ENCODE measurements at regions not wholly inside any gene's neighbourhood (a gene's known extent, or its start where the extent isn't known, plus 50 kb on each side); places are given as distances from the start of the nearest gene placed in this dataset.

- no peaks in the 10 kb centered on the region for H3K4me1 ChIP-seq (ENCODE audit: insufficient read depth, low read length)
- no peak overlapping the region for H3K4me2 ChIP-seq (ENCODE audit: low read length)
- no TSS peak for BruUV-seq (replicated peaks)
- no peak overlapping the region for H3K9ac ChIP-seq (ENCODE audit: low read length)
- H3K9me3 ChIP-seq (ENCODE audit: low read length) = no peaks in the 10 kb centered on the region
- H3K27me3 ChIP-seq (ENCODE audit: low read length) = no peaks in the 10 kb centered on the region; the same call in 1 of the 2 replicates
- intact Hi-C loops (cut with micrococcal nuclease) = no loop called here
- no peaks in the 10 kb centered on the region for H4K20me1 ChIP-seq (ENCODE audit: low read length)
- no peak overlapping the region for H3K4me3 ChIP-seq (ENCODE audit: low read length)
- H3K9me2 ChIP-seq (replicated peaks; ENCODE audit: low read length) = no peaks in the 10 kb centered on the region
- H2AFZ ChIP-seq (ENCODE audit: low read length) = no peak overlapping the region
- no peak for ATAC-seq
- H3F3A ChIP-seq (ENCODE audit: low read length, unreplicated experiment) = no peaks in the 10 kb centered on the region
- no peak for DNase-seq
- TF ChIP-seq EZH2phosphoT487 (IDR thresholded peaks at IDR 0.05; ENCODE audit: borderline replicate concordance, low read length) (no peak), EZH2 (IDR thresholded peaks at IDR 0.05; ENCODE audit: low read length, unreplicated experiment) (no peak)
- TF ChIP-seq, protein P1, sequence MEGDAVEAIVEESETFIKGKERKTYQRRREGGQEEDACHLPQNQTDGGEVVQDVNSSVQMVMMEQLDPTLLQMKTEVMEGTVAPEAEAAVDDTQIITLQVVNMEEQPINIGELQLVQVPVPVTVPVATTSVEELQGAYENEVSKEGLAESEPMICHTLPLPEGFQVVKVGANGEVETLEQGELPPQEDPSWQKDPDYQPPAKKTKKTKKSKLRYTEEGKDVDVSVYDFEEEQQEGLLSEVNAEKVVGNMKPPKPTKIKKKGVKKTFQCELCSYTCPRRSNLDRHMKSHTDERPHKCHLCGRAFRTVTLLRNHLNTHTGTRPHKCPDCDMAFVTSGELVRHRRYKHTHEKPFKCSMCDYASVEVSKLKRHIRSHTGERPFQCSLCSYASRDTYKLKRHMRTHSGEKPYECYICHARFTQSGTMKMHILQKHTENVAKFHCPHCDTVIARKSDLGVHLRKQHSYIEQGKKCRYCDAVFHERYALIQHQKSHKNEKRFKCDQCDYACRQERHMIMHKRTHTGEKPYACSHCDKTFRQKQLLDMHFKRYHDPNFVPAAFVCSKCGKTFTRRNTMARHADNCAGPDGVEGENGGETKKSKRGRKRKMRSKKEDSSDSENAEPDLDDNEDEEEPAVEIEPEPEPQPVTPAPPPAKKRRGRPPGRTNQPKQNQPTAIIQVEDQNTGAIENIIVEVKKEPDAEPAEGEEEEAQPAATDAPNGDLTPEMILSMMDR (conservative IDR thresholded peaks at IDR 0.05; ENCODE audit: low read depth, low read length) = no peak
- CTCF ChIA-PET = no interaction called here
- no peaks in the 10 kb centered on the region for H3K36me3 ChIP-seq (ENCODE audit: low read depth, low read length)
- H3K79me2 ChIP-seq (ENCODE audit: low read length) = no peaks in the 10 kb centered on the region
- POLR2A ChIA-PET (ENCODE audit: unreplicated experiment) = no interaction called here
- H3K27ac ChIP-seq (ENCODE audit: low read length) = no peak overlapping the region
These were observed 149.5 kb downstream of the TMEM132E start for GRCh38 chr17:34728771-34729310.

DNA sequence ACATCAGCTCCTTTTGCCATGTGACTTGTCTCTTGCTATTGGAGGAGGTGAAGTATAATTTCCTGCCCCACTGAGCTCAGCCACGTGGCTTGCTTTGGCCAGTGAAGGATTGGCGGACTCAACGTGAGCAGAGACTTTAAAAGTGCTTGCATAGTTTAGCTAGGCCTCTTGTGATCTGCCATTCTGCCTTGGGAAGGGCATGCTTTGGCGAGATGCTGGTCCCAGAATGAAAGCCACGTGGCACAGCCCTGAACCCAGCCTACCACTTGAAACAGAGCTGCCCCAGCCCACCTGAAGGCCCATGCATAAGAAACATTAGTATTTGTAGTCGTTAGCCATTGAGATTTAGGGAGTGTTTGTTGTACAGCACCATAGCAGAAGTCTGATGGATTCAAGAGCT is 148.2 kb downstream of the TMEM132E start:
- TF ChIP-seq EZH2phosphoT487 (IDR thresholded peaks at IDR 0.05; ENCODE audit: borderline replicate concordance, low read length) (no peak), EZH2 (IDR thresholded peaks at IDR 0.05; ENCODE audit: low read length, unreplicated experiment) (no peak)
- TF ChIP-seq, protein P1 (conservative IDR thresholded peaks at IDR 0.05; ENCODE audit: low read depth, low read length) = no peak
- ATAC-seq = no peak
- H3K9me3 ChIP-seq (ENCODE audit: low read length) = no peaks in the 10 kb centered on the region
- no peaks in the 10 kb centered on the region for H3K79me2 ChIP-seq (ENCODE audit: low read length)
- no peaks in the 10 kb centered on the region for H3K36me3 ChIP-seq (ENCODE audit: low read depth, low read length)
- no peak overlapping the region for H2AFZ ChIP-seq (ENCODE audit: low read length)
- no peaks in the 10 kb centered on the region for H3K4me1 ChIP-seq (ENCODE audit: insufficient read depth, low read length)
- BruUV-seq (replicated peaks) = no TSS peak
- no peak overlapping the region for H3K27ac ChIP-seq (ENCODE audit: low read length)
- H3K4me2 ChIP-seq (ENCODE audit: low read length) = no peak overlapping the region
- no peak overlapping the region for H3K4me3 ChIP-seq (ENCODE audit: low read length)
- no peak for DNase-seq
- H4K20me1 ChIP-seq (ENCODE audit: low read length) = no peaks in the 10 kb centered on the region
- H3F3A ChIP-seq (ENCODE audit: low read length, unreplicated experiment) = no peaks in the 10 kb centered on the region
- ChIA-PET CTCF (no interaction called here), POLR2A (ENCODE audit: unreplicated experiment) (no interaction called here)
- intact Hi-C loops (cut with micrococcal nuclease) = no loop called here
- no peaks in the 10 kb centered on the region for H3K9me2 ChIP-seq (replicated peaks; ENCODE audit: low read length)
- H3K9ac ChIP-seq (ENCODE audit: low read length) = no peak overlapping the region
- H3K27me3 ChIP-seq (ENCODE audit: low read length) = no peaks in the 10 kb centered on the region; the same call in 1 of the 2 replicates

- Histone ChIP-seq H3K9me3 (ENCODE audit: low read length) (no peaks in the 10 kb centered on the region), H3K36me3 (ENCODE audit: low read depth, low read length) (no peaks in the 10 kb centered on the region), H3F3A (ENCODE audit: low read length, unreplicated experiment) (no peaks in the 10 kb centered on the region), H3K9ac (ENCODE audit: low read length) (no peak overlapping the region), H3K9me2 (replicated peaks; ENCODE audit: low read length) (no peaks in the 10 kb centered on the region), H3K4me1 (ENCODE audit: insufficient read depth, low read length) (peaks cover 3% of the 10 kb centered on the region), H2AFZ (ENCODE audit: low read length) (no peak overlapping the region), H3K27me3 (ENCODE audit: low read length) (no peaks in the 10 kb centered on the region; the same call in 1 of the 2 replicates), H3K27ac (ENCODE audit: low read length) (no peak overlapping the region), H3K4me2 (ENCODE audit: low read length) (no peak overlapping the region), H3K4me3 (ENCODE audit: low read length) (no peak overlapping the region), H3K79me2 (ENCODE audit: low read length) (no peaks in the 10 kb centered on the region), H4K20me1 (ENCODE audit: low read length) (no peaks in the 10 kb centered on the region)
- intact Hi-C loops (cut with micrococcal nuclease) = no loop called here
- BruUV-seq (replicated peaks) = no TSS peak
- ChIA-PET CTCF (no interaction called here), POLR2A (ENCODE audit: unreplicated experiment) (no interaction called here)
- DNase-seq (no peak), ATAC-seq (no peak)
- TF ChIP-seq EZH2phosphoT487 (IDR thresholded peaks at IDR 0.05; ENCODE audit: borderline replicate concordance, low read length) (no peak), EZH2 (IDR thresholded peaks at IDR 0.05; ENCODE audit: low read length, unreplicated experiment) (no peak)
- TF ChIP-seq, protein P1 (conservative IDR thresholded peaks at IDR 0.05; ENCODE audit: low read depth, low read length) = no peak
These were observed 147.4 kb downstream of the TMEM132E start for GRCh38 chr17:34726536-34727384.

Data from PC-3 (cell line).